SK-N-SH treated with all-trans-retinoic acid at 6 μM for 48 hours (cell line): ENCODE measurements at regions not wholly inside any gene's neighbourhood (a gene's known extent, or its start where the extent isn't known, plus 50 kb on each side); places are given as distances from the start of the nearest gene placed in this dataset.
"Not testable (repeated sequence)": the region's sequence is repeated elsewhere in the genome, so short reads cannot be mapped to it uniquely, and the experiment has no call there.

Experiments
- ATAC-seq: fragments of 200-7000 bp; cut with Tn5 transposase; 3 replicates; pipeline ENCODE4 v1.9.1; 2020; ENCODE audit warnings: mild to moderate bottlenecking, moderate library complexity
- ARNTL ChIP-seq: fragments of 450-650 bp; formaldehyde crosslinking; IDR thresholded peaks from 2 replicates; pipeline ENCODE4 v1.5.0; 2020; ENCODE audit warnings: low read depth, mild to moderate bottlenecking, moderate library complexity, borderline replicate concordance
- BACH2 ChIP-seq: fragments of 250-450 bp; sonication (Bioruptor Pico); IDR thresholded peaks from 2 replicates; pipeline ENCODE4 v1.9.0; 2021; ENCODE audit warnings: mild to moderate bottlenecking, borderline replicate concordance
- CREB5 ChIP-seq: fragments of 250-450 bp; sonication (Bioruptor Pico); IDR thresholded peaks from 2 replicates; pipeline ENCODE4 v1.5.1; 2020; ENCODE audit warnings: low read depth, mild to moderate bottlenecking, moderate library complexity
- CSDC2 ChIP-seq: fragments of 250-450 bp; sonication (Bioruptor Pico); IDR thresholded peaks from 2 replicates; pipeline ENCODE4 v1.5.0; 2020; ENCODE audit warnings: mild to moderate bottlenecking, moderate library complexity
- CSRNP3 ChIP-seq: fragments of 250-450 bp; sonication (Bioruptor Pico); IDR thresholded peaks from 2 replicates; pipeline ENCODE4 v1.5.1; 2021; ENCODE audit warnings: mild to moderate bottlenecking, moderate library complexity
- ESRRG ChIP-seq: fragments of 250-450 bp; sonication (Bioruptor Pico); IDR thresholded peaks from 2 replicates; pipeline ENCODE4 v1.6.1; 2021; ENCODE audit warnings: mild to moderate bottlenecking
- ISL1 ChIP-seq: fragments of 250-450 bp; sonication (Bioruptor Pico); IDR thresholded peaks from 2 replicates; pipeline ENCODE4 v2.1.2; 2022; ENCODE audit warnings: mild to moderate bottlenecking, moderate library complexity
- OSR1 ChIP-seq: fragments of 250-450 bp; sonication (Bioruptor Pico); IDR thresholded peaks from 2 replicates; pipeline ENCODE4 v1.8.0; 2022; ENCODE audit warnings: moderate library complexity, mild to moderate bottlenecking, inconsistent platforms
- PATZ1 ChIP-seq: fragments of 250-450 bp; sonication (Bioruptor Pico); IDR thresholded peaks from 2 replicates; pipeline ENCODE4 v1.8.0; 2020; ENCODE audit warnings: mild to moderate bottlenecking, moderate library complexity, borderline replicate concordance
- POU6F1 ChIP-seq: fragments of 250-450 bp; sonication (Bioruptor Pico); IDR thresholded peaks from 2 replicates; pipeline ENCODE4 v1.8.0; 2021; ENCODE audit warnings: low read depth, mild to moderate bottlenecking, moderate library complexity, borderline replicate concordance
- PPARA ChIP-seq: fragments of 250-450 bp; sonication (Bioruptor Pico); IDR thresholded peaks from 2 replicates; pipeline ENCODE4 v1.5.0; 2020; ENCODE audit warnings: mild to moderate bottlenecking, borderline replicate concordance
- RARB ChIP-seq: fragments of 250-450 bp; sonication (Bioruptor Pico); IDR thresholded peaks from 2 replicates; pipeline ENCODE4 v1.8.0; 2021; ENCODE audit warnings: mild to moderate bottlenecking, moderate library complexity
- SNAI2 ChIP-seq: fragments of 250-450 bp; sonication (Bioruptor Pico); IDR thresholded peaks from 2 replicates; pipeline ENCODE4 v1.5.0; 2020; ENCODE audit warnings: mild to moderate bottlenecking, moderate library complexity
- TCF4 ChIP-seq: fragments of 250-450 bp; sonication (Bioruptor Pico); IDR thresholded peaks from 2 replicates; pipeline ENCODE4 v1.8.0; 2021; ENCODE audit warnings: mild to moderate bottlenecking, moderate library complexity, borderline replicate concordance
- TOX ChIP-seq: fragments of 250-450 bp; sonication (Bioruptor Pico); IDR thresholded peaks from 2 replicates; pipeline ENCODE4 v1.8.0; 2021; ENCODE audit warnings: mild to moderate bottlenecking, moderate library complexity, borderline replicate concordance
- TSHZ2 ChIP-seq: fragments of 250-450 bp; sonication (Bioruptor Pico); IDR thresholded peaks from 2 replicates; pipeline ENCODE4 v1.5.0; 2020; ENCODE audit warnings: mild to moderate bottlenecking, moderate library complexity
- ZC3H10 ChIP-seq: fragments of 250-450 bp; sonication (Bioruptor Pico); IDR thresholded peaks from 2 replicates; pipeline ENCODE4 v1.5.1; 2021; ENCODE audit warnings: mild to moderate bottlenecking, moderate library complexity
- ZFP3 ChIP-seq: fragments of 250-450 bp; sonication (Bioruptor Pico); IDR thresholded peaks from 2 replicates; pipeline ENCODE4 v1.5.0; 2020; ENCODE audit warnings: mild to moderate bottlenecking, moderate library complexity
- ZFP30 ChIP-seq: fragments of 450-650 bp; formaldehyde crosslinking; IDR thresholded peaks from 2 replicates; pipeline ENCODE4 v1.5.0; 2022; ENCODE audit warnings: mild to moderate bottlenecking, moderate library complexity
- ZNF565 ChIP-seq: fragments of 450-650 bp; formaldehyde crosslinking; conservative IDR thresholded peaks from 2 replicates; pipeline ENCODE4 v1.5.0; 2020; ENCODE audit warnings: low read depth, mild to moderate bottlenecking, moderate library complexity
- ZNF70 ChIP-seq: fragments of 450-650 bp; formaldehyde crosslinking; IDR thresholded peaks from 2 replicates; pipeline ENCODE4 v1.5.0; 2020; ENCODE audit warnings: mild to moderate bottlenecking, moderate library complexity
- ZNF8 ChIP-seq: fragments of 450-650 bp; formaldehyde crosslinking; IDR thresholded peaks from 2 replicates; pipeline ENCODE4 v1.5.0; 2020; ENCODE audit warnings: mild to moderate bottlenecking, moderate library complexity

- no peak for TF ChIP-seq CREB5 (CRISPR knock-in tag)
- TF ChIP-seq, all 23 proteins: peak for 0
- ATAC-seq = no peak
These were observed 189.4 kb downstream of the HTR1B start for GRCh38 chr6:77273929-77274328.

- TF ChIP-seq BACH2 (CRISPR knock-in tag) (no peak), CSDC2 (CRISPR knock-in tag) (no peak), ARNTL (CRISPR knock-in tag) (no peak), ZFP30 (no peak), ZNF565 (CRISPR knock-in tag) (no peak), TCF4 (CRISPR knock-in tag) (no peak), SNAI2 (CRISPR knock-in tag) (no peak), POU6F1 (CRISPR knock-in tag) (no peak), PATZ1 (CRISPR knock-in tag) (no peak), ZNF70 (no peak), TOX (CRISPR knock-in tag) (no peak), TSHZ2 (CRISPR knock-in tag) (no peak), RARB (CRISPR knock-in tag) (no peak), CSRNP3 (CRISPR knock-in tag) (no peak), ESRRG (CRISPR knock-in tag) (no peak), OSR1 (CRISPR knock-in tag) (no peak), PPARA (CRISPR knock-in tag) (no peak), ZC3H10 (CRISPR knock-in tag) (no peak)
- ATAC-seq = no peak
These were observed 198.3 kb downstream of the HTR1B start for GRCh38 chr6:77264970-77265369.

GRCh38 chr6:77263003-77263402 lies 200.3 kb downstream of the HTR1B start:
- no peak for TF ChIP-seq POU6F1 (CRISPR knock-in tag)
- no peak for TF ChIP-seq TSHZ2 (CRISPR knock-in tag)
- no peak for TF ChIP-seq ISL1 (CRISPR knock-in tag)
- TF ChIP-seq OSR1 (CRISPR knock-in tag) = no peak
- TF ChIP-seq ZNF8 (CRISPR knock-in tag) = no peak
- no peak for TF ChIP-seq SNAI2 (CRISPR knock-in tag)
- TF ChIP-seq ZFP3 (CRISPR knock-in tag) = no peak
- no peak for TF ChIP-seq ZFP30
- TF ChIP-seq RARB (CRISPR knock-in tag) = no peak
- no peak for TF ChIP-seq CSRNP3 (CRISPR knock-in tag)
- TF ChIP-seq TOX (CRISPR knock-in tag) = no peak
- TF ChIP-seq ARNTL (CRISPR knock-in tag) = no peak
- TF ChIP-seq, all 23 proteins: peak for 0

GRCh38 chr6:77251801-77252200 lies 211.5 kb downstream of the HTR1B start:
- not testable (repeated sequence) for ATAC-seq

More at GRCh38 chr6:77263003-77263402, 200.3 kb downstream of the HTR1B start:
- ATAC-seq = no peak
